HFFc6 (cell line): ENCODE measurements at regions not wholly inside any gene's neighbourhood (a gene's known extent, or its start where the extent isn't known, plus 50 kb on each side); places are given as distances from the start of the nearest gene placed in this dataset.
A peak's percentile ranks its signal among the peaks of the same experiment; 100 is the strongest.

ENCODE experiments used
- DNase-seq: peaks from one replicate; pipeline ENCODE4 v3.0.0-alpha.2; 2018
- H3K27ac Mint-ChIP-seq: 2 replicates; pipeline ENCODE4 v1.8.0; 2020; ENCODE audit warnings: mild to moderate bottlenecking, mixed read lengths
- H3K27me3 Mint-ChIP-seq: 2 replicates; pipeline ENCODE4 v1.8.0; 2021; ENCODE audit warnings: mild to moderate bottlenecking, moderate library complexity, mixed read lengths; ENCODE audit not compliant: insufficient read depth
- H3K36me3 Mint-ChIP-seq: 2 replicates; pipeline ENCODE4 v1.8.0; 2021; ENCODE audit warnings: low read depth, mixed read lengths
- H3K4me1 Mint-ChIP-seq: 2 replicates; pipeline ENCODE4 v1.8.0; 2020; ENCODE audit warnings: low read depth, mixed read lengths
- H3K4me3 Mint-ChIP-seq: 2 replicates; pipeline ENCODE4 v1.8.0; 2020; ENCODE audit warnings: mild to moderate bottlenecking, moderate library complexity, mixed read lengths
- H3K9me3 Mint-ChIP-seq: 2 replicates; pipeline ENCODE4 v1.8.0; 2020; ENCODE audit warnings: mild to moderate bottlenecking, mixed read lengths
- TF ChIP-seq, protein P1 (sequence below): fragments of 200-600 bp; sonication (generic); IDR thresholded peaks from 2 replicates; pipeline ENCODE4 v1.5.0; 2021; ENCODE audit warnings: antibody characterized with exemption, mild to moderate bottlenecking

- Mint-ChIP-seq H3K4me3 (no peak overlapping the region), H3K27me3 (no peaks in the 10 kb centered on the region; the same call in 1 of the 2 replicates), H3K36me3 (no peaks in the 10 kb centered on the region), H3K9me3 (no peaks in the 10 kb centered on the region), H3K27ac (no peak overlapping the region), H3K4me1 (peaks cover 24% of the 10 kb centered on the region)
- DNase-seq = no peak
- TF ChIP-seq, protein P1, sequence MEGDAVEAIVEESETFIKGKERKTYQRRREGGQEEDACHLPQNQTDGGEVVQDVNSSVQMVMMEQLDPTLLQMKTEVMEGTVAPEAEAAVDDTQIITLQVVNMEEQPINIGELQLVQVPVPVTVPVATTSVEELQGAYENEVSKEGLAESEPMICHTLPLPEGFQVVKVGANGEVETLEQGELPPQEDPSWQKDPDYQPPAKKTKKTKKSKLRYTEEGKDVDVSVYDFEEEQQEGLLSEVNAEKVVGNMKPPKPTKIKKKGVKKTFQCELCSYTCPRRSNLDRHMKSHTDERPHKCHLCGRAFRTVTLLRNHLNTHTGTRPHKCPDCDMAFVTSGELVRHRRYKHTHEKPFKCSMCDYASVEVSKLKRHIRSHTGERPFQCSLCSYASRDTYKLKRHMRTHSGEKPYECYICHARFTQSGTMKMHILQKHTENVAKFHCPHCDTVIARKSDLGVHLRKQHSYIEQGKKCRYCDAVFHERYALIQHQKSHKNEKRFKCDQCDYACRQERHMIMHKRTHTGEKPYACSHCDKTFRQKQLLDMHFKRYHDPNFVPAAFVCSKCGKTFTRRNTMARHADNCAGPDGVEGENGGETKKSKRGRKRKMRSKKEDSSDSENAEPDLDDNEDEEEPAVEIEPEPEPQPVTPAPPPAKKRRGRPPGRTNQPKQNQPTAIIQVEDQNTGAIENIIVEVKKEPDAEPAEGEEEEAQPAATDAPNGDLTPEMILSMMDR = no peak
Observed at GRCh38 chr11:92881940-92882450, 87.5 kb upstream of the MTNR1B start.

GRCh38 chr11:92882828-92883611 is 86.4 kb upstream of the MTNR1B start:
- no peaks in the 10 kb centered on the region for H3K9me3 Mint-ChIP-seq
- H3K27me3 Mint-ChIP-seq = no peaks in the 10 kb centered on the region; the same call in 1 of the 2 replicates
- no peak overlapping the region for H3K27ac Mint-ChIP-seq
- H3K36me3 Mint-ChIP-seq = no peaks in the 10 kb centered on the region
- H3K4me1 Mint-ChIP-seq = peaks cover 24% of the 10 kb centered on the region
- H3K4me3 Mint-ChIP-seq = no peak overlapping the region
- DNase-seq = no peak
- TF ChIP-seq, protein P1 = no peak

- Mint-ChIP-seq H3K9me3 (no peaks in the 10 kb centered on the region), H3K27ac (no peak overlapping the region), H3K36me3 (no peaks in the 10 kb centered on the region), H3K4me3 (no peak overlapping the region), H3K4me1 (peaks cover 16% of the 10 kb centered on the region), H3K27me3 (peaks cover 2% of the 10 kb centered on the region)
- TF ChIP-seq, protein P1 = no peak
- DNase-seq = no peak
Observed at GRCh38 chr11:92885600-92885999, 83.9 kb upstream of the MTNR1B start.

DNA sequence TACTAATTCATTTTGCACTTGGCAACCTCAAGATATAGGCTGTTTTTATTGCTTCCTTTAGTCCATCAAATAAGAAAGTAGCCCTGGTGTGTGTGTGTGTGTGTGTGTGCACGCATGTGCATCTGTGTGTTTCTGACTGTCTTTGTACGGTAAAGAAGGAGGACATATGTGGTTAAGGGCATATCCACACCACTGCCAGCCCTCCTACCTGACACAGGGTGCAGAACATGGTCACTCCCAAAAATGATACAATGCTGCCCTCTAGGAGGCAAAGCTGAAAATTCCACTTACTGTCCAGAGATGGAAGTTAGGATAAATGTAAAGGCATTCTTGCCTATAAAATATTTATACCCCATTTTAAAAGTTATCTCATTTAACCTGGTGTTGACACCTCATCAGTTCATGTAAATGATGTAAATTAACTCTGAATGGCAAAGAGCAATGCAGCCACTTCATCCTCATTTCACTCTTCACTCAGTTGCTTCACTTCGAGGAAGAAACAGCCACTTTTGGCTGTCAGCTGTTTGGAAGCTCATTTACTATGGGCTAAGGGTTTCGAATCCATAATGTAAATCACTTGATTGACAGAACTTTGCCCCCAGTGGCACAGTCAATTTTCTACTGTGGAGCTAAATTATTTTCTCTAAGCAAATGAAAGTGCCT is 83.1 kb upstream of the MTNR1B start:
- no peak overlapping the region for H3K4me3 Mint-ChIP-seq
- peaks cover 8% of the 10 kb centered on the region; the same call in 1 of the 2 replicates for H3K4me1 Mint-ChIP-seq
- peaks cover 4% of the 10 kb centered on the region for H3K27me3 Mint-ChIP-seq
- H3K9me3 Mint-ChIP-seq = no peaks in the 10 kb centered on the region
- no peaks in the 10 kb centered on the region for H3K36me3 Mint-ChIP-seq
- H3K27ac Mint-ChIP-seq = no peak overlapping the region
- TF ChIP-seq, protein P1 = peak; percentile 81
- peak; percentile 43 for DNase-seq

DNA sequence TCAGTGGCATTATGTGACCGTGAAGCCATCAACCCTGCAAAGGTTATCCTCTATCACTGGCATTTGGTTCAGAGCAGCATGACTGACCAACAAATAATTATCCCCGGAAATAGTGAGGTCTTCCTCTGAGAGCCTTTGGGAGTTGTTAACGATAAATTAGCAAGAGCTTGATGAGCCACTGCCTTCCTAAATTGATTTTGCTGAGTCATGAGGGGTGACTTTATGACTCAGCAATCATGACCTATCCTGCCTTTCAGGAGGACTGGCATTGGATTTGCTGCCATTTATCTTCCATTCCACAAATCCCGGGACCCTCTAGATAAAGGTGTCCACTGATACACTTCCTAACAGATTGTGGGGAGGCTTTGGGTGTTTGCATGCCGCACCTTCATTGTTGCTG is 80.8 kb upstream of the MTNR1B start:
- H3K27me3 Mint-ChIP-seq = peaks cover 4% of the 10 kb centered on the region
- H3K4me3 Mint-ChIP-seq = no peak overlapping the region
- no peaks in the 10 kb centered on the region for H3K36me3 Mint-ChIP-seq
- peaks cover 11% of the 10 kb centered on the region for H3K4me1 Mint-ChIP-seq
- TF ChIP-seq, protein P1 = no peak
- no peak for DNase-seq
- H3K9me3 Mint-ChIP-seq = no peaks in the 10 kb centered on the region
- no peak overlapping the region for H3K27ac Mint-ChIP-seq
